Neutrophil (primary cell): ENCODE measurements at regions not wholly inside any gene's neighbourhood (a gene's known extent, or its start where the extent isn't known, plus 50 kb on each side); places are given as distances from the start of the nearest gene placed in this dataset.

ENCODE experiments used
- H3K27ac ChIP-seq: fragments of 200-600 bp; sonication (generic); 2 replicates; pipeline ENCODE4 v1.5.1; 2016; ENCODE audit warnings: mild to moderate bottlenecking, moderate library complexity
- H3K27me3 ChIP-seq: fragments of 200-600 bp; sonication (generic); 2 replicates; pipeline ENCODE4 v1.6.0; 2016; ENCODE audit warnings: mild to moderate bottlenecking
- H3K36me3 ChIP-seq: fragments of 200-600 bp; sonication (generic); 2 replicates; pipeline ENCODE4 v1.5.1; 2017
- H3K4me1 ChIP-seq, 2 experiments: fragments of 200-600 bp in 1 of 2; sonication (generic) in 1 of 2; 1 replicate in 1 of 2; 2 replicates in 1 of 2; pipeline versions ENCODE4 v1.5.1 to v1.6.1; 2013 to 2016; ENCODE audit warnings: low read depth in 1 of 2, low read length in 1 of 2, mild to moderate bottlenecking in 1 of 2, moderate library complexity in 1 of 2; ENCODE audit not compliant: control insufficient read depth in 1 of 2, insufficient read depth in 1 of 2
- H3K4me3 ChIP-seq, 2 experiments: fragments of 200-600 bp in 1 of 2; sonication (generic) in 1 of 2; 1 replicate in 1 of 2; 2 replicates in 1 of 2; pipeline ENCODE4 v1.5.1; 2013 to 2016; ENCODE audit warnings: low read depth in 1 of 2, low read length in 1 of 2, mild to moderate bottlenecking in 1 of 2, moderate library complexity in 1 of 2
- H3K9me3 ChIP-seq: fragments of 200-600 bp; sonication (generic); 2 replicates; pipeline ENCODE4 v1.5.1; 2016
- CTCF ChIP-seq: fragments of 200-600 bp; sonication (generic); IDR thresholded peaks from 2 replicates; pipeline ENCODE4 v1.5.1; 2016; ENCODE audit warnings: antibody characterized with exemption

GRCh38 chr22:19579880-19580279, 55.7 kb upstream of the CLDN5 start:
- H3K27me3 ChIP-seq, result peaks cover 22% of the 10 kb centered on the region
- H3K9me3 ChIP-seq, result no peaks in the 10 kb centered on the region
- no peaks in the 10 kb centered on the region for H3K4me1 ChIP-seq
- H3K27ac ChIP-seq, result no peak overlapping the region
- H3K4me3 ChIP-seq, result no peak overlapping the region
- H3K36me3 ChIP-seq, result no peaks in the 10 kb centered on the region
- TF ChIP-seq CTCF, result no peak

- H3K9me3 ChIP-seq, result no peaks in the 10 kb centered on the region
- H3K4me1 ChIP-seq, result no peaks in the 10 kb centered on the region
- no peak for TF ChIP-seq CTCF
- H3K4me3 ChIP-seq, result no peak overlapping the region
- H3K36me3 ChIP-seq, result no peaks in the 10 kb centered on the region
- no peak overlapping the region for H3K27ac ChIP-seq
- H3K27me3 ChIP-seq, result peaks cover 22% of the 10 kb centered on the region
These were observed 56.2 kb upstream of the CLDN5 start for GRCh38 chr22:19580291-19580890.

GRCh38 chr22:19582033-19582693, 58.0 kb upstream of the CLDN5 start:
- peaks cover 15% of the 10 kb centered on the region for H3K27me3 ChIP-seq
- H3K9me3 ChIP-seq, result no peaks in the 10 kb centered on the region
- H3K27ac ChIP-seq, result no peak overlapping the region
- TF ChIP-seq CTCF, result no peak
- no peaks in the 10 kb centered on the region for H3K36me3 ChIP-seq
- no peaks in the 10 kb centered on the region for H3K4me1 ChIP-seq
- no peak overlapping the region for H3K4me3 ChIP-seq

GRCh38 chr22:19586922-19587684, 62.9 kb upstream of the CLDN5 start:
- H3K9me3 ChIP-seq, result no peaks in the 10 kb centered on the region
- no peaks in the 10 kb centered on the region for H3K36me3 ChIP-seq
- TF ChIP-seq CTCF, result no peak
- H3K27ac ChIP-seq, result no peak overlapping the region
- H3K4me1 ChIP-seq, result no peaks in the 10 kb centered on the region
- no peaks in the 10 kb centered on the region for H3K27me3 ChIP-seq
- no peak overlapping the region for H3K4me3 ChIP-seq

- H3K36me3 ChIP-seq, result no peaks in the 10 kb centered on the region
- H3K27ac ChIP-seq, result no peak overlapping the region
- H3K4me1 ChIP-seq, result no peaks in the 10 kb centered on the region
- H3K27me3 ChIP-seq, result no peaks in the 10 kb centered on the region
- no peak overlapping the region for H3K4me3 ChIP-seq
- H3K9me3 ChIP-seq, result no peaks in the 10 kb centered on the region
- TF ChIP-seq CTCF, result no peak
These were observed 66.5 kb upstream of the CLDN5 start for GRCh38 chr22:19590696-19591095.
